HG03175 (cell line): ENCODE measurements at regions not wholly inside any gene's neighbourhood (a gene's known extent, or its start where the extent isn't known, plus 50 kb on each side); places are given as distances from the start of the nearest gene placed in this dataset.

Experiments
- ATAC-seq: cut with Tn5 transposase; IDR thresholded peaks from one replicate; pipeline ENCODE4 v1.9.1; 2021; ENCODE audit warnings: mild to moderate bottlenecking, moderate library complexity; ENCODE audit not compliant: unreplicated experiment

- ATAC-seq: no peak
Observed at GRCh38 chr5:118692811-118693342, 295.5 kb downstream of the DTWD2 start.

GRCh38 chr5:118687661-118688621 is 300.4 kb downstream of the DTWD2 start:
- peak; percentile 75 for ATAC-seq

- no peak for ATAC-seq
Observed at GRCh38 chr5:118687100-118687499, 301.2 kb downstream of the DTWD2 start.

GRCh38 chr5:118681655-118682054 is 306.7 kb downstream of the DTWD2 start:
- no peak for ATAC-seq

GRCh38 chr5:118679264-118679940 is 308.9 kb downstream of the DTWD2 start:
- peak; percentile 31 for ATAC-seq

- no peak for ATAC-seq
Observed at GRCh38 chr5:118678746-118679145, 309.6 kb downstream of the DTWD2 start.

GRCh38 chr5:118675247-118675646 is 313.1 kb downstream of the DTWD2 start:
- no peak for ATAC-seq

GRCh38 chr5:118657576-118657975 is 330.8 kb downstream of the DTWD2 start:
- ATAC-seq: no peak

- no peak for ATAC-seq
Observed at GRCh38 chr5:118653872-118654271, 334.5 kb downstream of the DTWD2 start.

GRCh38 chr5:118653183-118653582 is 335.2 kb downstream of the DTWD2 start:
- ATAC-seq: no peak

- no peak for ATAC-seq
Observed at GRCh38 chr5:118651002-118651401, 337.3 kb downstream of the DTWD2 start.

GRCh38 chr5:118647587-118647986 is 340.8 kb downstream of the DTWD2 start:
- no peak for ATAC-seq

GRCh38 chr5:118646917-118647316 is 341.4 kb downstream of the DTWD2 start:
- no peak for ATAC-seq

- ATAC-seq: no peak
Observed at GRCh38 chr5:118637947-118638670, 350.2 kb downstream of the DTWD2 start.

GRCh38 chr5:118628660-118629354 is 359.5 kb downstream of the DTWD2 start:
- ATAC-seq: no peak

GRCh38 chr5:118620233-118620632 is 368.1 kb downstream of the DTWD2 start:
- no peak for ATAC-seq

GRCh38 chr5:118619823-118620222 is 368.5 kb downstream of the DTWD2 start:
- ATAC-seq: no peak

- peak; percentile 65 for ATAC-seq
Observed at GRCh38 chr5:118616281-118616680, 372.1 kb downstream of the DTWD2 start.

GRCh38 chr5:118614731-118615456 is 373.5 kb downstream of the DTWD2 start:
- no peak for ATAC-seq
